Fibroblast of skin of scalp (primary cell): ENCODE measurements at regions not wholly inside any gene's neighbourhood (a gene's known extent, or its start where the extent isn't known, plus 50 kb on each side); places are given as distances from the start of the nearest gene placed in this dataset.
A peak's percentile ranks its signal among the peaks of the same experiment; 100 is the strongest.

Experiments
- DNase-seq: peaks from one replicate; pipeline ENCODE4 v3.0.0-alpha.2; 2013

DNA sequence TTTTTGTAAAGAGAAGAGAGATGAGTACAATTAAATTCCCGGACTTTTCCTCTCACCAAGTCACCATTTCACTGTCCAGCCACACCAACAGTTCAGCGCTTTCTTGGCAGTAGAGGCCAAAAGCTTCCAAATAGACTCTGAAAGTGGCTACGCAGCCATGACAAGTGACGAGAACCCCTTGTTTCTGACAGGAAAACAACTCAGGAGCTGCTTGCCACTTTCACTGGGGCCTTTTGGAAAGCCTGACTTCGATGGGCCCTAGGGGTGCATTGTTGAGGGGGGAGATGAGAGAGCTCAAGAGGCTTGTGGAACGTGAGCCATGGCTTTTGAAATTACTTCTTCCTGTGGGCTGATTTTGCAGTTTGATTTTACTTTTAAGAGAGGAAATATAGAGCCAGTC is 422.1 kb upstream of the FAT3 start:
- no peak for DNase-seq

DNA sequence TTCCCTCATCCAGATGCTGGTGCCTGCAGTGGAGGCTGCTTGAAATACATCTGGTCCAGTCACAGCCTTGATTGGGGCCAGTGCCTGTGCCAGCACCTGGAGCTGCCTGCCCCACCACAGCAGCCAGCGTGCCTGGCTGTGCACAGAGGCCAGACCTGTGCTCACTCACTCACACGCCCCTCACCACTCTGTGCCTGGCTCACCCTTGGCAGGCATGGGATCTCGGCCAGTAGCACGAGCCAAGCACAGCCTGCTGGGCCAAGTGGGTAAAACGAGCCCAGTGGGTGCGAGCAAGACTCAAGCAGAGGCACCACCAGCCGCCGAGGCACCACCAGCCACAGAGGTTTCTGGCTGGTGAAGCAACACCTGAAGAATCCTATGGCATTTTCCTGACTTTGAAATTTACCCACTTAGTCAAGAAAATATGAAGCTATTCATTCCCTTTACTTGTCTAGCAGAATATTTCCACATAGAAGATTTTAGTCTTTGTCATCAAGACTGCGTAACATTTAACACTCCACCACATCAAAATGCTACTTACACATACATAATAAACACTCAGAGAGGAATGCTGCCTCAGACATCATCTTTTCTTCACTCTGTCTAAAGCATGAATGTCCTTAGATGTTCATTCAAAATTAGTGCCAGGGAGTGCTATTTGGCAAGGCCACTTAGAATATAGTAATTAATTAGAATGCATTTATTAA is 424.3 kb upstream of the FAT3 start:
- DNase-seq: peak; percentile 39

DNA sequence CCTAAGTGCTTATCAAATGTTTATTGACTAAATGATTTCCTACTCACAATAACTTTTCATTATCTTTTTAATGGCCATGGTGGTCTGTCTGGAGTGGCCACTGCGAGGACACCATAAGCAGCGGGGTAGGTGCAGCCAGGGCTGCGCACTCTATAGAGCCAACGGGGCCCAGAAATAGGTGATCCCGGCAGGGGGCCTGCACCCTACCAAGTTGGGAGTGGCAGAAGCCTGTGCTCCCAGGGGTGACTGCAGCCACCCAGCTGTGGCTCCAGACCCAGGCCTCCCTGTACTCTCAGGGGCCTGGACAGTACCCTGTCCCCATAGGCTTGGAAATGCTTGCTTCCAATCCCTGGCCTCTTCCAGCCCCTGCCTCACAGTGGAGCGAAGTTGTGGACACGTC is 426.4 kb upstream of the FAT3 start:
- no peak for DNase-seq

DNA sequence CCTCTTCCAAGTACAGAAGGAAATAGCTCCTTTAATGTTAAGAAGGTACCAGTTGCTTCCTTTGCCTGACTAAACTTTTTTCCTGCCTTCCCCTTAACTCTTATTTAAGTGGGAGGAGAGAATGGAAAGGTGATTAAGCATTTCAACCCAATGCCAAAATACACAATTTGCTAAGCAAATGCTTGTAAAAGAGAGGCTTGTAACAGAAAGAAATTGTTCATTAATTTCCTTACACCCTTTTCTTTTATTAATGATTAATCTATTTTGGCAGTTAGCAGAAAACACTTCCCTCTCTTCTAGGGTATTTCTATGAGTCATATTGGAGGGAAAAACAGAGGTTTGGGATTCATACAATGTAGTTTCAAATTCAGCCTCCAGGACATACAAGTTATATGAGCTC is 427.6 kb upstream of the FAT3 start:
- DNase-seq: no peak

DNA sequence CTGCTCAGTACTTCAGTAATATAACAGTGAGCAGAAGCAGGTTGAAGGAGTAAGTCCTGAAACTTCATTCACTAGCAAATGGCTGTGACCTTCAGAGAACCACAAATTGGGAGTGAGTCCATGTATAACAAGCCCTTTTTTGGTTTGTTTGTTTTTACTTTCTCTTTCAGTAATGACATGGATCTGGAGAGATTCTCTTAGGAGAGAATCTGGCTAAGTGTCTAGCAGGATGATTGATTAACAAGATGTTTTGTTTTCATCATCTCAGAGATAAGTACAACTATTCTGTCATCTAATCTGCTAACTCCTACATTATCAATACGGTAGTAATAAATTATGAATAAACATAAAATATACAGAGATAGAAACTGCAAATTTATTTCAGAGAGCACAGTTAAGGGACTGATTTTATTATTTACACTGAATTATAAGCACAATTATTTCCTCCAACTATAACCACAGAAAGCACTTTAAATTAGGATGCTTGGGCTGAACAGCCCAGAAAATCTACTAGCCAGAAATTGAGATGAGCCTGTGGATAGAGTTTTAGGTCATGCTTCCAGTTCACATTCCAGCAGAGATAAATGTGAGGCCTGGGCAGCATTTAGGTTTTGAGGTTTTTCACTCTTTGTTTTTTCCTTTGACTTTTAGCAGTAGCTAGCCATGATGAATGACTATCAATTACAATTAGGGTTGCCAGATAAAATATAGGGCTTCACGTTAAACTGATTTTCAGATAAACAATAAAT is 429.3 kb upstream of the FAT3 start:
- DNase-seq: no peak

DNA sequence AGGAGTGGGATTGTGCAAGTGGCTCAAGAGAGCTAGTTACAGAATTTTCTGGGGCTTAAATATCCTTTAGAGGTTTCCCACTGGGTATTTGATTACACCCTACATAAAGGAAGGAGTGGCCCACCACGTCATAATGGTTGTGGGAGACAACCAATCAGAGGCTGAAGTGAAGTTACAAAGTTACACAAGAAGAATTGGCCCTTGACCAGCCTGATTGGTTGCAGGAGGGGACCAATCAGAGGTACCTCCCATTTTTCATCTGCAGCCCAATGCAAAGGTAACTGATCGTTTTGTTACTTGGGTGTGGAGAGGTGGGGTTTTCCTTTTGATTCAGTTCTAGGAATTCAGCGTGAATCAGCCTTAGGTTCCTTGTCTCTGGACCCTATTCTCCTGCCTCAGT is 430.5 kb upstream of the FAT3 start:
- no peak for DNase-seq

DNA sequence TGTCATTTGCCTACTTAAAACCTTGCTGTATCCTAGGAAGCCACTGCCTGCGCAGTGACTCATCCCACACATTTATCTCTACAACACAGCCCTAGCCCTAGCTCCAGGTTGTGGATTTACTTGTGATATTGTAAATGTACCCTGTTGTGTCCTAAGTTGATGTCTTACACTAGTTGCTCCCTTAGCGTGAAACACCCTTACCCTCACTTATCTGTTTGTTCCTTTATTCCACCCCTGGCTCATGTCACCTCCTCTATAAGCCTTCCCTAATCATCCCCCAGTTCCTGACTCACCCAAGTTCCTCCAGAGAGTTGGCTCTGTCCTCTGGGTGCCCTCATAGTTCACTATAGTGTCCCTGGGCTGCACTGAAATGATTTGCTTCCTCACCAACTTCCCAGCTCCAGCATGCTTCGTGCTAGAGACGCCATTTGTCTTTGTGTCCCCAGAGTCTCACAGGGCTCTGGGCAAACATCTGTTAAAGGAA is 431.8 kb upstream of the FAT3 start:
- no peak for DNase-seq

DNA sequence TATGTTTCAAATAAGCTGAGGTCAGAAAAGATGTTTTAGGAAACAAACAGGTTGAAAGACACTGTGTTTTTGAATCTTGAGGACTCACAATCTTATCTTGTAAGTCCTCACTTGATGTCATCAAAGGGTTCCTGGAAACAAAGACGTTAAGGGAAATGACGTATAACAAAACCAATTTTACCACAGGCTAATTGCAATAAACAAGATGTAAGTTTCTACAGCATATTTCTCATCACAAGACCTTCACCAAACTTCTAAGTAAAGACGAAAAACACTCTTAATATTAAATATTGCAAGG is 433.5 kb upstream of the FAT3 start:
- DNase-seq: no peak

DNA sequence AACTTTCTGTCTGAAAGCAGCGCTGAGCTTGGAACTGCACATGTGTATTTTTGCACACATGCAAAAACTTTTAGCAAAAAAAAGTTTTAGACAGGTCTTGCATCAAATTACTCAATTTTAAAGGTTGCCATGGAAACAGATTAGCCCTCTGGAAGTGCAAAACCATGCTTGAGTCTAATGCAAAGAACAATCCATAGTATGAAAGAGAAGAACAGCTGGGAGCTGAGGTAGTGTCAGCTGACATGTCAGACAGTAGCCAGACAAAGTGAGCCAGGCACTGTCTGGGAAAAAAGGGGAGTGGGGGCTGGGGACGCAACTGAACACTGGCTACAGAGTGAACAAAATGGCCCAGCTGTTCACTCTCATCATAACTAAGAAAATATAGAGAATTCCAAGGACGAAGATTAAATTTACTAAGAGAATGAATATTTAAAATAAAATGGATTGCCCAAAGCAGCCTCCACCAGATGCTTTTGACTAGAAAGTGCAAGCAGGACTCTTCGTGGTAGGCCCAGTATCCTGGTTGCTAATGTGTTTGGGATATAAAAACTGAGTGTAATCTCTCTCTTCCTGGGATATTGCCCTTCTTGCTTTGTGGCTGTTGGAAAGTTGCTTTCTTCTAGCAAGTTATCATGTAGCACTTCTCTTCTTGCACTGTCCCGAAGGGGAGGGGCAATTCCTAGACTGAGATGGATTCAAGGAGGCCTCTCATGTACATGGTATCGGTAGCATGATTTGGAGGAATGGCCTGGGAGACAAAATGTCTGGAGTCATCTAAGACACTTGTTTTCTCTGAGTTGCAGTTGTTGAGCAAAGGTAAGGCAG is 434.1 kb upstream of the FAT3 start:
- no peak for DNase-seq

DNA sequence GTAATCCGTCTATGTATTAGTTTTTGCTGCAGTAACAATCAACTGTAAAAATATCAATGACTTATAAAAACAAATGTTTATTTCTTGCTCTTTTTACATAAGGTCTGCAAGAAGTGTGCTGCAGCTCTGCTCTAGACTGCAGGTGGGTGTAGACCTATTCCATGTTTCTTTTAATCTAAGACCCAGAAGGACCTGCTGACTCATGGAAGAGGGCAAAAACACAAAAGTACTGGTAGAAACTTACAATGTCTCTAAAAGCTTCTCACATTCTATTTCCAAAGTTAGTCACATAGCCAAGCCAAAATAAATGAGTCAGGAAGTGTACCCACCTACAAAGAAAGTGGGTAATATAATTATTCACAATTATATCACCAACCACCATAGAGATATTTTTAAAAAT is 435.9 kb upstream of the FAT3 start:
- no peak for DNase-seq

DNA sequence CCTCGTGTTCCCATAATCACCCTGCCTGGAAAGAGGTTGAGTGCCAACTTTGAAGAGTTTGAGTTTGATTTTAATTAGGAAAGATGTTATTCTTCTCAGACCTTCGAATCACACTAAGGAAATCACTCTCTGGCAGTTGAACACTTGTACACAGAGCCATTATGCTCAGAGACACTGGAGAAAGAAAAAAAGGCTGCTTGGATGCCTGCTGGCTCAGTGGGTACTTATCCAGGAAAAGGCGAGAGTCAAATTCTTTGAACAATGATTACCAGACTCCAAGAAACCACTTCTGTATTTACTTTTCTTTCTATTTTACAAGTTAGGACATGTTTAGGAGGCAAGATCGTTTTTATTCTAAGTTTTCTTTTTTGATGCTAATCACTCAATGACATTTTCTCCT is 438.5 kb upstream of the FAT3 start:
- DNase-seq: no peak

DNA sequence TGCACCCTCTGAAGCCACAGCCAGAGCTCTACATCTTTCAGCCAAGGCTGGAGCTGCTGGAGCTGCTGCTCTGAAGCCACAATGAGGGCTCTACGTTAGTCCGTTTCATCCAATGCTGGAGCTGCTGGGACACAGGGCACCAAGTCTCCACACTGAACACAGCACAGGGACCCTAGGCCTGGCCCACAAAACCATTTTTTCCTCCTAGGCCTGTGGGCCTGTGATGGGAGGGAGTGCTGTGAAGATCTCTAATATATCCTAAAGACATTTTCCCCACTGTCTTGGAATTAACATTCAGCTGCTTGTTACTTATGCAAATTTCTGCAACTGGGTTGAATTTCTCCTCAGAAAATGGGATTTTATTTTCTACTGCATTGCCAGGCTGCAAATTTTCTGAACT is 441.4 kb upstream of the FAT3 start:
- DNase-seq: no peak

DNA sequence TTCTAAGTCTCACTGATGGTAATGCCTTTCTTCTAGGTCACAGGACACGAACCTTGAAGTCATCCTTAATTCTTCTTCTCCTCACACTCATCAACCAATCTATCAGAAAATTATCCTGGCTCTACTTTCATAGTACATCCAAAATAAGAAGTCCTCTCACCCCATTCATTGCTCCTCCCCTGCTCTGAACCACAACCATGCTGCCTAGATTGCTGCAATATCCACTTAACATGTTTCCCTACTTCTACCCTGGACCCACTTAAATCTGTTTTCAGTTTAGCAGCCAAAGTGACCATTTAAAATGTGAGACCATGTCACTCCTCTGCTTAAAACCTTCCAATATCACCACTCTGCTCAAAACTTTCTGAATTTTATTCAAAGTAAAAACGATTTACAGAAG is 445.9 kb upstream of the FAT3 start:
- no peak for DNase-seq

DNA sequence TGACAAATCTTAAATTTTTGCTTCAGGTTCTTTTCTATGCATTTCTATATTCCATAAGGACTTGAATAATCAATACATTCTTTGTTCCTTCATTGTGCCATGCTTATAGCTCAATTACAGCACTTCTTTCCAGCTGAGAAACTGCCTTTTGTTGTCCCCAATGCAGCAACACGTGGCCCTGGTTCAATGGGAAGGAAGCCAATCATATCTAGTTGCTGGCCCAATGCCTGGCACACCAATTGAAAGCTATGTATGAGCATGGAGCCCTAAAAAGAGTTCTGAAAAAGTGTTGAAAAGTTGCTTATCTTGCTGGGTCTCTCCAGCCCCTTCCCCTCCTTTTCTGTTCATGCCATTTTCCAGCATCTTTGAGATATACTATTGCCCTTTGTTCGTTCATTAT is 448.0 kb upstream of the FAT3 start:
- DNase-seq: no peak

DNA sequence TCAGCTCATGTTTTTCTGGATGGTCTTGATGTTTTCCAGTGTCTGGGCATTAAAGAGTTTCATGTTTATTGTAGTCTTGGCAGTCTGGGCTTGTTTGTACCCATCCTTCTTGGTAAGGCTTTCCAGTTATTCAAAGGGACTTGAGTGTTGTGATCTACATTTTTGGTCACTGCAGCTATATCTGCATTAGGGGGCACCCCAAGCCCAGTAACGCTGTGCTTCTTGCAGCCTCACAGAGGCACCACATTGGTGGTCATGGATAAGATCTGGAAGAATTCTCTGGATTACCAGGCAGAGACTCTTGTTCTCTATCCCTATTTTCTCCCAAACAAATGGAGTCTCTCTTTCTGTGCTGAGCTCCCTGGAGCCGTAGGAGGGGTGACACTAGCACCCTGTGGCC is 451.5 kb upstream of the FAT3 start:
- peak; percentile 53 for DNase-seq

DNA sequence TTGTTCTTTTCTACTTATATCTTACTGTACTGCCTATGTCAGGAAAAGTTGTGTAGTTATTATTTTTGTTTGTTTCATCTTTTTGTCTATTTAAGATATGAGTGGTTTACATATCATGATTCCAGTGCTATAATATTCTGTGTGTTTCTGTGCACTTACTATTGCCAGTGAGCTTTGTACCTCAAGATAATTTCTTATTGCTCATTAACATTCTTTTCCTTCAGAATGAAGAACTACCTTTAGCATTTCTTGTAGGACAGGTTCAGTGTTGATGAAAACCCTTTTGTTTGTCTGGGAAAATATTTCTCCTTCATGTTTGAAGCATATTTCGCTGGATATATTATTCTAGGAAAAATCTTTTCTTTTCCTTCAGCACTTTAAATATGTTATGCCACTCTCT is 452.7 kb upstream of the FAT3 start:
- DNase-seq: no peak

DNA sequence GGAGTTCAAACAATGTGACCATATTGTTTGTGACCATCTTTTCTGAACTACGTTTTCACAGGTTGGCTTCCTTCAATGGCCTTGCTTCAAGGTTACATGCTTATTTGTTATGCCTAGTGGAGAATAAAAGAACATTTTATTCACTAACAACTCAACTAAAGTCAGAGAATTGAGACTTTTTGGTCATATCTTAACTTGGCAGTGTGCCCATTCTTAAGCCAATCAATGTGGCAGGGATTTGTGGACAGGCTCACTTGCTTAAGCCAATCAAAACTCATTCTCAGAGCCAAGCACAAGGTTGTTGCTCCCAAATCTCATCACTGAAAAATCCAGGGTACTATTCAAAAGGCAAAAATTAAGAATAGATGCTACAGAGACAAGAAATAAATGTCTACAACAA is 455.8 kb upstream of the FAT3 start:
- no peak for DNase-seq

DNA sequence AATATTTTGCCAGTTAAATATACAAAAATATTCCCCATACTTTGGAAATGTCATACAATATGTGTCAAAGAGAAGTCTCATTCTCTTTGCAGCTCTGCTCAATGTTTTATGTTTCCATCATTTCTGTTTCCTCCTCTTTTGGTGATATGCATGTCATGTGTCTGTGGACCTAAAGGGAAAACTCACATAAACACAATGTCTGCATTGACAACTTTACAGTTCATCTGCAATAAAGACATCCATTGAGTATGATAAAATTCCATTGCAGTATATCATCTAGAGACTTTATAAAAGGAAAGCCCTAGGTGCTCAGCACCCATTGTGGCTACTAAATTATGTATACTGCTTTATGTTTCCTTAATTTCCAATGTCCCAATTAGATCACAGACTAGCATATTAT is 461.3 kb upstream of the FAT3 start:
- DNase-seq: no peak

DNA sequence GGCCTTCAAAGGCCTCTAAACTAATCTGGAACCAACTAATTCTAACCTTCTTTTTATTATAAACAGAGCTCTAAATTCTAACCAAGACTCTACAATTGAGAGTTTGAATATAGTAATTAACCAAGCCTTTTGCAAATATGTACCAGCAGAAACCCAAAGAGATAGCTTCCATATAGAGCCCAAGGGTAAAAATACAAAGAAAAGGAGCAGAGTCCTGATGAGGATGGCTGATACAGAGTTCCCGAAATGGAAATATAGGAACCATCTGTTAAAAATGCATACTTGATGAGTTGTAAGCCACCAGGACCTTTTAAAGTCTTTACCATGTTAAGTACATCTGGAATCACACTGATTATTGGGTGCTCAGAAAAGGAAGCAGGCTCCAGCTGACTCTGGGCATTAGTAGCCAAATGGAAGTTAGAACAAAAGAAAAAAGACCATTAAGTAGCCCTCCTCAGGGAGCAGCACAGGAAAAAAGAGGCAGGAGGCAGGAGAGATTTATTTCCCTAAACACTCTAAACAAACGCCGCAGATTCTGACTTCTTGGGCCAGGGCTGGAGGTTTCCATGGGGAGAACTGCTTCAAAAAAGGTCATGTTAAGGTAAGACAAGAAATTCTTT is 463.1 kb upstream of the FAT3 start:
- DNase-seq: no peak

DNA sequence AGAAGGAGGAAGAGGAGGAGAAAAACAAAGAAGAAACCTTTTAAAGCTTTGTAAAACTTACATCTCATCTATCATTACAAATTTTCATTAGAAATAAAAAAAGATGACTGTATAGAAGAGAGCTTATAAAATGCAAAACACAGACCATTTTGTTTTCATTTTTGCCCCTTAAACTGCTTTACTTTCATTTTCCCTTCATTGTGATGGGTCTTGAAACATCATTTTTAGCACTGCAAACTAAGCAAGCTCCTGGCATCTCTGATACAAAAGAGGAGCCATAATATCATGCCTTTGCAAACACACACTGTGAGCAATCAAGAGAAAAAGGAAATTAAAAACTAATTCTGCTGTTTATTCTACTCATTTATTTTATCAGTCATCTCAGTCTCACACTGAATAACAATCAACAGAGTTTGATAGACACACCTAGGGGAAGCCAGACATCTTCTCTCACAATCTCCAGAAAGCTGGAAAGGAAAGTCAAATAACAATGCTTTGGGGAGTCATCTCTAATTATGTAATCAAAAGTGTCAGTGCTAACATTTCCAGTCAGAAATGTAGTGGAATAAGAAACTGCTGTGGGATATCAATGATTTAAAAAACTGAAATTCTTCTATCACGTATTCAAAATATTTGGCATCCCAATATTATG is 467.7 kb upstream of the FAT3 start:
- no peak for DNase-seq

DNA sequence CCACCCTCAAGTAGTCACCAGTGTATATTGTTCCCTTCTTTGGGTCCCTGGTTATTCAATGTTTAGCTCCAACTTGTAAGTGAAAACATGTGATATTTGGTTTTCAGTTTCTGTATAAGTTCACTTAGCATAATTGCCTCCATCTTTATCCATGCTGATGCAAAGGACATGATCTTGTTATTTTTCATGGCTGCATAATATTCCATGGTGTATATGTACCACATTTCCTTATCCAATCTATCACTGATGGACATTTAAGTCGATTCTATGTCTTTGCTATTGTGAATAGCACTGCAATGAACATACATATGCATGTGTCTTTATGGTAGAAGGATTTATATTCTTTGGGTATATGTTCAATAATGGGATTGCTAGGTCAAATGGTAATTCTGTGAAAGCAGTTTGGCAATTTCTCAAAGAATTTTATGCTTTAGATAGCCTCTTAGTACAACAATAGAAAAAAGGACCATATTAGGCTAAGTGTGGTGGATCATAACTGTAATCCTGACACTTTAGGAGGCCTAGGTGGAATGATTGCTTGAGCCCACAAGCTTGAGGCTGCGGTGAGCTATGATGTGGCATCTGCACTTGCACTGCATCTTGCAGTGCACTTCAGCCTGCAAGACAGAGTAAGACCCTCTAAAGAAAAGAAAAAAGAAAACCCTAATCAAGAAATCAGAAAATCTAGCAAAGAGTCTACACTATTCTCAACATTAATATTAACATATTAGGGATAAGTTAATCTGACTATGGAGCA is 468.5 kb upstream of the FAT3 start:
- DNase-seq: no peak

DNA sequence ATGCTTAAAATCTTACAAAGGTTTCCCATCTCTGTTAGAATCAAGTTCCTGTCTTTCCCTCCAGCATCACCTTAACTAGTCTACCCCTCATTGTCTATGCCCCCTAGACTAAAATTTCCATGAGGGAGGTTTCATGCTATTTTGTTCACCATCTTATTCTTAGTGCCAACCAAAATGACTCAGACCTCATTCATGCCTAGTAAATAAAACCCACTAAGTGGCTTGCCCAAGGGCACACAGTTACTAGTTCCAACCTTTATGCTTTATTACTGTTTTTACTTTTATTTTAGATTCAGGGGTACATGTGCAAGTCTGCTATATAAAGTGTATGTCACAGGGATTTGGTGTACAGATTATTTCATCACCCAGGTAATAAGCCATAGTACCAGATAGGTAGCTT is 469.1 kb upstream of the FAT3 start:
- no peak for DNase-seq
